ENCODE measurements at regions not wholly inside any gene's neighbourhood (a gene's known extent, or its start where the extent isn't known, plus 50 kb on each side); places are given as distances from the start of the nearest gene placed in this dataset.

GRCh38 chr2:191555092-191555742 is 122.7 kb upstream of the NABP1 start:
- no peaks in the 10 kb centered on the region for H3K36me3 ChIP-seq (ENCODE audit: control insufficient read depth, insufficient read depth, low read length)
- no TSS peak for BruUV-seq (replicated peaks)
- ChIA-PET POLR2A (no interaction called here), CTCF (interaction anchor here (0.5 to 0.8 kb wide), 6 partner anchors 15 to 304 kb away, joined by 3 to 6 read pairs (median 4); no protein-coding TSS in a partner anchor)
- in situ Hi-C loops (cut with HindIII; ENCODE audit: low pct_unique_long_range_greater_than_20kb, low sequenced_read_pairs) (loop anchor here (25.0 kb wide), 1 partner anchor 132 kb away; the partner anchor contains the start of gene NABP1), intact Hi-C loops (cut with micrococcal nuclease; ENCODE audit: unreplicated experiment) (loop anchor here (5.0 kb wide), 1 partner anchor 607 kb away; no protein-coding TSS in a partner anchor)
- TF ChIP-seq, protein P1, sequence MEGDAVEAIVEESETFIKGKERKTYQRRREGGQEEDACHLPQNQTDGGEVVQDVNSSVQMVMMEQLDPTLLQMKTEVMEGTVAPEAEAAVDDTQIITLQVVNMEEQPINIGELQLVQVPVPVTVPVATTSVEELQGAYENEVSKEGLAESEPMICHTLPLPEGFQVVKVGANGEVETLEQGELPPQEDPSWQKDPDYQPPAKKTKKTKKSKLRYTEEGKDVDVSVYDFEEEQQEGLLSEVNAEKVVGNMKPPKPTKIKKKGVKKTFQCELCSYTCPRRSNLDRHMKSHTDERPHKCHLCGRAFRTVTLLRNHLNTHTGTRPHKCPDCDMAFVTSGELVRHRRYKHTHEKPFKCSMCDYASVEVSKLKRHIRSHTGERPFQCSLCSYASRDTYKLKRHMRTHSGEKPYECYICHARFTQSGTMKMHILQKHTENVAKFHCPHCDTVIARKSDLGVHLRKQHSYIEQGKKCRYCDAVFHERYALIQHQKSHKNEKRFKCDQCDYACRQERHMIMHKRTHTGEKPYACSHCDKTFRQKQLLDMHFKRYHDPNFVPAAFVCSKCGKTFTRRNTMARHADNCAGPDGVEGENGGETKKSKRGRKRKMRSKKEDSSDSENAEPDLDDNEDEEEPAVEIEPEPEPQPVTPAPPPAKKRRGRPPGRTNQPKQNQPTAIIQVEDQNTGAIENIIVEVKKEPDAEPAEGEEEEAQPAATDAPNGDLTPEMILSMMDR (IDR thresholded peaks at IDR 0.05) = peak; percentile 84
- no peak for TF ChIP-seq SIN3A (IDR thresholded peaks at IDR 0.05; ENCODE audit: borderline replicate concordance, insufficient read depth, low read depth, low read length)
- no peaks in the 10 kb centered on the region for H3K9me3 ChIP-seq (ENCODE audit: control insufficient read depth, insufficient read depth, low read depth, low read length)
- peak overlapping the region; percentile 10 to 41; a peak in 3 of 4 replicates for H3K4me3 ChIP-seq (ENCODE audit: low read depth in 2 of 2, low read length in 2 of 2)
- no peak overlapping the region for H3K27ac ChIP-seq (ENCODE audit: low read length)
- ATAC-seq = peak; percentile 93
- DNase-seq (ENCODE audit: low read depth, low spot score) = peak; percentile 73
- peaks cover 6% of the 10 kb centered on the region; the same call in 1 of the 2 replicates for H3K4me1 ChIP-seq (ENCODE audit: control insufficient read depth, insufficient read depth, low read length)
- peaks cover 4% of the 10 kb centered on the region for H3K27me3 ChIP-seq (ENCODE audit: control insufficient read depth, insufficient read depth, low read length)

GRCh38 chr2:191556463-191556862 is 121.5 kb upstream of the NABP1 start:
- no peak for TF ChIP-seq POLR2AphosphoS5 (IDR thresholded peaks at IDR 0.05; ENCODE audit: low read depth, low read length)
- TF ChIP-seq, protein P1 (IDR thresholded peaks at IDR 0.05) = no peak
- TF ChIP-seq, protein P2, sequence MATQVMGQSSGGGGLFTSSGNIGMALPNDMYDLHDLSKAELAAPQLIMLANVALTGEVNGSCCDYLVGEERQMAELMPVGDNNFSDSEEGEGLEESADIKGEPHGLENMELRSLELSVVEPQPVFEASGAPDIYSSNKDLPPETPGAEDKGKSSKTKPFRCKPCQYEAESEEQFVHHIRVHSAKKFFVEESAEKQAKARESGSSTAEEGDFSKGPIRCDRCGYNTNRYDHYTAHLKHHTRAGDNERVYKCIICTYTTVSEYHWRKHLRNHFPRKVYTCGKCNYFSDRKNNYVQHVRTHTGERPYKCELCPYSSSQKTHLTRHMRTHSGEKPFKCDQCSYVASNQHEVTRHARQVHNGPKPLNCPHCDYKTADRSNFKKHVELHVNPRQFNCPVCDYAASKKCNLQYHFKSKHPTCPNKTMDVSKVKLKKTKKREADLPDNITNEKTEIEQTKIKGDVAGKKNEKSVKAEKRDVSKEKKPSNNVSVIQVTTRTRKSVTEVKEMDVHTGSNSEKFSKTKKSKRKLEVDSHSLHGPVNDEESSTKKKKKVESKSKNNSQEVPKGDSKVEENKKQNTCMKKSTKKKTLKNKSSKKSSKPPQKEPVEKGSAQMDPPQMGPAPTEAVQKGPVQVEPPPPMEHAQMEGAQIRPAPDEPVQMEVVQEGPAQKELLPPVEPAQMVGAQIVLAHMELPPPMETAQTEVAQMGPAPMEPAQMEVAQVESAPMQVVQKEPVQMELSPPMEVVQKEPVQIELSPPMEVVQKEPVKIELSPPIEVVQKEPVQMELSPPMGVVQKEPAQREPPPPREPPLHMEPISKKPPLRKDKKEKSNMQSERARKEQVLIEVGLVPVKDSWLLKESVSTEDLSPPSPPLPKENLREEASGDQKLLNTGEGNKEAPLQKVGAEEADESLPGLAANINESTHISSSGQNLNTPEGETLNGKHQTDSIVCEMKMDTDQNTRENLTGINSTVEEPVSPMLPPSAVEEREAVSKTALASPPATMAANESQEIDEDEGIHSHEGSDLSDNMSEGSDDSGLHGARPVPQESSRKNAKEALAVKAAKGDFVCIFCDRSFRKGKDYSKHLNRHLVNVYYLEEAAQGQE (IDR thresholded peaks at IDR 0.05; ENCODE audit: insufficient read depth in 1 of 2, low read depth in 2 of 2, low read length in 1 of 2) = no peak
- Histone ChIP-seq H3K9me3 (ENCODE audit: control insufficient read depth, insufficient read depth, low read depth, low read length) (no peaks in the 10 kb centered on the region), H3K36me3 (ENCODE audit: control insufficient read depth, insufficient read depth, low read length) (no peaks in the 10 kb centered on the region), H3K27me3 (ENCODE audit: control insufficient read depth, insufficient read depth, low read length) (peaks cover 4% of the 10 kb centered on the region), H3K4me1 (ENCODE audit: control insufficient read depth, insufficient read depth, low read length) (peaks cover 6% of the 10 kb centered on the region; the same call in 1 of the 2 replicates), H3K4me3 (ENCODE audit: low read depth in 2 of 2, low read length in 2 of 2) (no peak overlapping the region), H3K27ac (ENCODE audit: low read length) (no peak overlapping the region)
- no TSS peak for BruUV-seq (replicated peaks)
- in situ Hi-C loops (cut with HindIII; ENCODE audit: low pct_unique_long_range_greater_than_20kb, low sequenced_read_pairs) = loop anchor here (25.0 kb wide), 1 partner anchor 131 kb away; the partner anchor contains the start of gene NABP1
- DNase-seq (ENCODE audit: low read depth, low spot score) (no peak), ATAC-seq (no peak)
- CTCF ChIA-PET = no interaction called here
- POLR2A ChIA-PET = no interaction called here
- intact Hi-C loops (cut with micrococcal nuclease; ENCODE audit: unreplicated experiment) = loop anchor here (5.0 kb wide), 1 partner anchor 606 kb away; no protein-coding TSS in a partner anchor

Data from Panc1 (cell line).